ENCODE measurements at regions not wholly inside any gene's neighbourhood (a gene's known extent, or its start where the extent isn't known, plus 50 kb on each side); places are given as distances from the start of the nearest gene placed in this dataset.
"Not testable (repeated sequence)": the region's sequence is repeated elsewhere in the genome, so short reads cannot be mapped to it uniquely, and the experiment has no call there.

GRCh38 chr13:83691966-83692365, 190.3 kb downstream of the SLITRK1 start:
- Histone ChIP-seq H3K4me3 (ENCODE audit: low read length in 2 of 2) (no peak overlapping the region), H3K27ac (ENCODE audit: low read depth in 2 of 2, low read length in 2 of 2) (no peak overlapping the region), H3K9me3 (ENCODE audit: control insufficient read depth in 2 of 2, low read length in 2 of 2) (peaks cover 0 to 5% of the 10 kb centered on the region in 2 donors), H3K9ac (ENCODE audit: low read depth in 1 of 2, low read length in 2 of 2) (no peak overlapping the region), H3K36me3 (ENCODE audit: control insufficient read depth in 2 of 2, insufficient read depth in 2 of 2, low read length in 2 of 2) (no peaks in the 10 kb centered on the region), H3K27me3 (ENCODE audit: control insufficient read depth in 2 of 2, insufficient read depth in 2 of 2, low read length in 2 of 2) (no peaks in the 10 kb centered on the region), H3K4me1 (ENCODE audit: control insufficient read depth in 2 of 2, insufficient read depth in 2 of 2, low read length in 2 of 2) (no peaks in the 10 kb centered on the region)

GRCh38 chr13:83681547-83681946, 200.7 kb downstream of the SLITRK1 start:
- peaks cover 2 to 3% of the 10 kb centered on the region in 2 donors for H3K9me3 ChIP-seq (ENCODE audit: control insufficient read depth in 2 of 2, low read length in 2 of 2)
- no peak overlapping the region for H3K27ac ChIP-seq (ENCODE audit: low read depth in 2 of 2, low read length in 2 of 2)

DNA sequence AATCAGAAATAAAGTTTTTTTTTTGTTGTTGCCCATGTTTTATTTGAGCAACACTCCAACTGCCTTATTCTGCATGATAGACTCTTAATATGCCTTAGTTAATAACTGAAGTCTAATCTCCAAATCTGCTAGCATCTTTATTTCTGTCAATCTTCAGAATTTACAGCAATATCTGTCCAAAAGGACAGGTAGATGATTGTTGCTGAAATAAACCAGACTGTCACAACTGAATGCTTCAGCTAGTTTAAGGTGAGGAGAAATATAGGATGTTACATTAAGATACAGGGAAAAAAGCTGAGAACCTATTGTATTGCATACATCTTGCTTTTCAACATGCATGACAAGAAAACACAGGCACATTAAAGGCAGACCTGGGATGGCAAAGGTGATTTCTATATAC, 204.3 kb downstream of the SLITRK1 start:
- H3K4me1 ChIP-seq (ENCODE audit: control insufficient read depth in 2 of 2, insufficient read depth in 2 of 2, low read length in 2 of 2) = no peaks in the 10 kb centered on the region
- no peak overlapping the region for H3K27ac ChIP-seq (ENCODE audit: low read depth in 2 of 2, low read length in 2 of 2)
- H3K36me3 ChIP-seq (ENCODE audit: control insufficient read depth in 2 of 2, insufficient read depth in 2 of 2, low read length in 2 of 2) = no peaks in the 10 kb centered on the region
- no peaks in the 10 kb centered on the region for H3K27me3 ChIP-seq (ENCODE audit: control insufficient read depth in 2 of 2, insufficient read depth in 2 of 2, low read length in 2 of 2)
- H3K9me3 ChIP-seq (ENCODE audit: control insufficient read depth in 2 of 2, low read length in 2 of 2) = peaks cover 0 to 3% of the 10 kb centered on the region in 2 donors
- H3K9ac ChIP-seq (ENCODE audit: low read depth in 1 of 2, low read length in 2 of 2) = no peak overlapping the region
- H3K4me3 ChIP-seq (ENCODE audit: low read length in 2 of 2) = no peak overlapping the region

More at GRCh38 chr13:83681547-83681946, 200.7 kb downstream of the SLITRK1 start:
- Histone ChIP-seq H3K4me3 (ENCODE audit: low read length in 2 of 2) (no peak overlapping the region), H3K9ac (ENCODE audit: low read depth in 1 of 2, low read length in 2 of 2) (no peak overlapping the region), H3K27me3 (ENCODE audit: control insufficient read depth in 2 of 2, insufficient read depth in 2 of 2, low read length in 2 of 2) (no peaks in the 10 kb centered on the region), H3K36me3 (ENCODE audit: control insufficient read depth in 2 of 2, insufficient read depth in 2 of 2, low read length in 2 of 2) (no peaks in the 10 kb centered on the region), H3K4me1 (ENCODE audit: control insufficient read depth in 2 of 2, insufficient read depth in 2 of 2, low read length in 2 of 2) (no peaks in the 10 kb centered on the region)

- H3K9ac ChIP-seq (ENCODE audit: low read depth in 1 of 2, low read length in 2 of 2) = no peak overlapping the region
- no peaks in the 10 kb centered on the region for H3K4me1 ChIP-seq (ENCODE audit: control insufficient read depth in 2 of 2, insufficient read depth in 2 of 2, low read length in 2 of 2)
- no peaks in the 10 kb centered on the region for H3K36me3 ChIP-seq (ENCODE audit: control insufficient read depth in 2 of 2, insufficient read depth in 2 of 2, low read length in 2 of 2)
- H3K4me3 ChIP-seq (ENCODE audit: low read length in 2 of 2) = no peak overlapping the region
- no peaks in the 10 kb centered on the region for H3K27me3 ChIP-seq (ENCODE audit: control insufficient read depth in 2 of 2, insufficient read depth in 2 of 2, low read length in 2 of 2)
- H3K27ac ChIP-seq (ENCODE audit: low read depth in 2 of 2, low read length in 2 of 2) = no peak overlapping the region
- peaks cover 0 to 13% of the 10 kb centered on the region in 2 donors for H3K9me3 ChIP-seq (ENCODE audit: control insufficient read depth in 2 of 2, low read length in 2 of 2)
These were observed 209.7 kb downstream of the SLITRK1 start for GRCh38 chr13:83672612-83673011.

DNA sequence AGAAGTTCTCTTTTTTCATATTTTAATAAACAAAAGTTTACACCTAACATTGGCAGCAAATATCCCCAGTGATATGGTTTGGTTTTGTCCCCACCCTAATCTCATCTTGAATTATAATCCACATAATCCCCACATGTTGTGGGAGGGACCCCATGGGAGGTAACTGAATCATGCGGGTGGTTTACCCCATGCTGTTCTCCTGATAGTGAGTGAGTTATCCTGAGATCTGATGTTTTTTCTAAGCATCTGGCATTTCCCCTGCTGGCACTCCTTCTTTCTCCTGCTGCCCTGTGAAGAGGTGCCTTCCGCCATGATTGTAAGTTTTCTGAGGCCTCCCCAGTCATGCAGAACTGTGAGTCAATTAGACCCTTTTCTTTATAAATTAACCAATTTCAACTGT, 214.7 kb downstream of the SLITRK1 start:
- H3K4me1 ChIP-seq (ENCODE audit: control insufficient read depth in 2 of 2, insufficient read depth in 2 of 2, low read length in 2 of 2) = no peaks in the 10 kb centered on the region
- no peak overlapping the region for H3K27ac ChIP-seq (ENCODE audit: low read depth in 2 of 2, low read length in 2 of 2)
- H3K27me3 ChIP-seq (ENCODE audit: control insufficient read depth in 2 of 2, insufficient read depth in 2 of 2, low read length in 2 of 2) = no peaks in the 10 kb centered on the region
- H3K9me3 ChIP-seq (ENCODE audit: control insufficient read depth in 2 of 2, low read length in 2 of 2) = peaks cover 0 to 10% of the 10 kb centered on the region in 2 donors
- no peak overlapping the region for H3K4me3 ChIP-seq (ENCODE audit: low read length in 2 of 2)
- H3K36me3 ChIP-seq (ENCODE audit: control insufficient read depth in 2 of 2, insufficient read depth in 2 of 2, low read length in 2 of 2) = no peaks in the 10 kb centered on the region
- no peak overlapping the region for H3K9ac ChIP-seq (ENCODE audit: low read depth in 1 of 2, low read length in 2 of 2)

DNA sequence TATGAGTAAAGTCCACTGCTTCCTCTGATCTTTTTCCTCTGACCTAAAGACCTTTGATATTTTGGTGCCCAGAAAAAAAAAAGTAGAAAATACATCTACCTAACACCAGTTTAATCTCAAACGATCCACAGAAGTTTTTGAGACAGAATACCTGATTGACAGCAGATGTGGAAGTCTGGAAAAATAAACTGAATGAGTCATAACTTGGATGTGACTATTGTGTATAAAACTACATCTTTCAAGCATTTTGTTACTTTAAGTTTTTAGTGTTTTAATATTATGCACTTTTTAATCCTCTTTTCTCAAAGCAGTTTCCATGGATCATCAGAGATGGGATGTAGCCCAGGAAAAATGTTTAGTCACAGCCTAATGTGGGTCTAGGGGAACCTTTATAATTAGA, 216.1 kb downstream of the SLITRK1 start:
- H3K9me3 ChIP-seq (ENCODE audit: control insufficient read depth in 2 of 2, low read length in 2 of 2) = peaks cover 0 to 3% of the 10 kb centered on the region in 2 donors
- no peak overlapping the region for H3K9ac ChIP-seq (ENCODE audit: low read depth in 1 of 2, low read length in 2 of 2)
- H3K36me3 ChIP-seq (ENCODE audit: control insufficient read depth in 2 of 2, insufficient read depth in 2 of 2, low read length in 2 of 2) = no peaks in the 10 kb centered on the region
- no peak overlapping the region for H3K27ac ChIP-seq (ENCODE audit: low read depth in 2 of 2, low read length in 2 of 2)
- H3K4me1 ChIP-seq (ENCODE audit: control insufficient read depth in 2 of 2, insufficient read depth in 2 of 2, low read length in 2 of 2) = no peaks in the 10 kb centered on the region
- no peak overlapping the region for H3K4me3 ChIP-seq (ENCODE audit: low read length in 2 of 2)
- H3K27me3 ChIP-seq (ENCODE audit: control insufficient read depth in 2 of 2, insufficient read depth in 2 of 2, low read length in 2 of 2) = no peaks in the 10 kb centered on the region

DNA sequence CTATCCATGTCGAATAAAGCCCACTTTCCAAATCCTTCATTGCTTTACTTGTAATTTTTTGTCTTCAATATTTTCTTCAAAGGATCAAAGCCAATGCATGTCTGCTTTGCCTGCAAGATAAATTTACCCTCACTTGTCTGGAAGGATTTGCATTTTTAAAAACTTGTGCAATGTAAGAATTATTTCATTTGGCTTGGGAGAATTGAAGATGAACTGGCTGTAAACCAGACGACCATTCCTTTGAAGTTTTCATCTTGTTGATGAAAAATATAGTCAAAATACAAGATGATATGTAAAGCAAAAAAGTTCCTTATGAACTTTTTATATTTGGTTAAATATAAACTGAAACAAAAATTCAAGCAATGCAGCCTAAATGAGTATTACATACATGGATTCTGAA, 225.0 kb downstream of the SLITRK1 start:
- Histone ChIP-seq H3K36me3 (ENCODE audit: control insufficient read depth in 2 of 2, insufficient read depth in 2 of 2, low read length in 2 of 2) (no peaks in the 10 kb centered on the region), H3K27ac (ENCODE audit: low read depth in 2 of 2, low read length in 2 of 2) (no peak overlapping the region), H3K4me3 (ENCODE audit: low read length in 2 of 2) (no peak overlapping the region), H3K27me3 (ENCODE audit: control insufficient read depth in 2 of 2, insufficient read depth in 2 of 2, low read length in 2 of 2) (no peaks in the 10 kb centered on the region), H3K4me1 (ENCODE audit: control insufficient read depth in 2 of 2, insufficient read depth in 2 of 2, low read length in 2 of 2) (no peaks in the 10 kb centered on the region), H3K9me3 (ENCODE audit: control insufficient read depth in 2 of 2, low read length in 2 of 2) (peaks cover 0 to 3% of the 10 kb centered on the region in 2 donors), H3K9ac (ENCODE audit: low read depth in 1 of 2, low read length in 2 of 2) (no peak overlapping the region)

DNA sequence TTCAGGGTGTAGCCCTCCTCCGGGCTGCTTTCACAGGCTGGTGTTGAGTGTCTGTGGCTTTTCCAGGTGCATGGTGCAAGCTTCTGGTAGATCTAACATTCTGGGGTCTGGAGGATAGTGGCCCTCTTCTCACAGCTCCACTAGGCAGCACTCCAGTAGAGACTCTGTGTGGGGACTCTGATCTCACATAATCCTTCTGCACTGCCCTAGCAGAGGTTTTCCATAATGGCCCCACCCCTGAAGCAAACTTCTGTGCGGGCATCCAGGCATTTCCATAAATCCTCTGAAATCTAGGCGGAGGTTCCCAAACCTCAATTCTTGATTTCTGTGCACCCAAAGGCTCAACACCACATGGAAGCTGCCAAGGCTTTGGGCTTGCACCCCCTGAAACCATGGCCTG, 239.7 kb downstream of the SLITRK1 start:
- not testable (repeated sequence) for H3K4me3 ChIP-seq (ENCODE audit: low read length in 2 of 2); H3K27ac ChIP-seq (ENCODE audit: low read depth in 2 of 2, low read length in 2 of 2); H3K9ac ChIP-seq (ENCODE audit: low read depth in 1 of 2, low read length in 2 of 2); H3K27me3 ChIP-seq (ENCODE audit: control insufficient read depth in 2 of 2, insufficient read depth in 2 of 2, low read length in 2 of 2); H3K9me3 ChIP-seq (ENCODE audit: control insufficient read depth in 2 of 2, low read length in 2 of 2); H3K4me1 ChIP-seq (ENCODE audit: control insufficient read depth in 2 of 2, insufficient read depth in 2 of 2, low read length in 2 of 2); H3K36me3 ChIP-seq (ENCODE audit: control insufficient read depth in 2 of 2, insufficient read depth in 2 of 2, low read length in 2 of 2)

- no peaks in the 10 kb centered on the region for H3K36me3 ChIP-seq (ENCODE audit: control insufficient read depth in 2 of 2, insufficient read depth in 2 of 2, low read length in 2 of 2)
- H3K9ac ChIP-seq (ENCODE audit: low read depth in 1 of 2, low read length in 2 of 2) = no peak overlapping the region
- peaks cover 0 to 5% of the 10 kb centered on the region in 2 donors for H3K9me3 ChIP-seq (ENCODE audit: control insufficient read depth in 2 of 2, low read length in 2 of 2)
- H3K27ac ChIP-seq (ENCODE audit: low read depth in 2 of 2, low read length in 2 of 2) = no peak overlapping the region
- no peak overlapping the region for H3K4me3 ChIP-seq (ENCODE audit: low read length in 2 of 2)
- no peaks in the 10 kb centered on the region for H3K4me1 ChIP-seq (ENCODE audit: control insufficient read depth in 2 of 2, insufficient read depth in 2 of 2, low read length in 2 of 2)
- H3K27me3 ChIP-seq (ENCODE audit: control insufficient read depth in 2 of 2, insufficient read depth in 2 of 2, low read length in 2 of 2) = no peaks in the 10 kb centered on the region
These were observed 247.7 kb downstream of the SLITRK1 start for GRCh38 chr13:83634601-83635000.

GRCh38 chr13:83633746-83634145, 248.5 kb downstream of the SLITRK1 start:
- Histone ChIP-seq H3K36me3 (ENCODE audit: control insufficient read depth in 2 of 2, insufficient read depth in 2 of 2, low read length in 2 of 2) (no peaks in the 10 kb centered on the region), H3K9ac (ENCODE audit: low read depth in 1 of 2, low read length in 2 of 2) (no peak overlapping the region), H3K27me3 (ENCODE audit: control insufficient read depth in 2 of 2, insufficient read depth in 2 of 2, low read length in 2 of 2) (no peaks in the 10 kb centered on the region), H3K4me1 (ENCODE audit: control insufficient read depth in 2 of 2, insufficient read depth in 2 of 2, low read length in 2 of 2) (no peaks in the 10 kb centered on the region), H3K4me3 (ENCODE audit: low read length in 2 of 2) (no peak overlapping the region), H3K27ac (ENCODE audit: low read depth in 2 of 2, low read length in 2 of 2) (no peak overlapping the region), H3K9me3 (ENCODE audit: control insufficient read depth in 2 of 2, low read length in 2 of 2) (peaks cover 0 to 5% of the 10 kb centered on the region in 2 donors)

GRCh38 chr13:83622422-83622784, 259.9 kb downstream of the SLITRK1 start:
- Histone ChIP-seq H3K9me3 (ENCODE audit: control insufficient read depth in 2 of 2, low read length in 2 of 2) (peaks cover 0 to 3% of the 10 kb centered on the region in 2 donors), H3K27me3 (ENCODE audit: control insufficient read depth in 2 of 2, insufficient read depth in 2 of 2, low read length in 2 of 2) (no peaks in the 10 kb centered on the region), H3K27ac (ENCODE audit: low read depth in 2 of 2, low read length in 2 of 2) (no peak overlapping the region), H3K36me3 (ENCODE audit: control insufficient read depth in 2 of 2, insufficient read depth in 2 of 2, low read length in 2 of 2) (no peaks in the 10 kb centered on the region), H3K4me3 (ENCODE audit: low read length in 2 of 2) (no peak overlapping the region), H3K4me1 (ENCODE audit: control insufficient read depth in 2 of 2, insufficient read depth in 2 of 2, low read length in 2 of 2) (no peaks in the 10 kb centered on the region), H3K9ac (ENCODE audit: low read depth in 1 of 2, low read length in 2 of 2) (no peak overlapping the region)

All from mucosa of rectum (tissue), 2 donors.